HG02623 (cell line): ENCODE measurements at regions not wholly inside any gene's neighbourhood (a gene's known extent, or its start where the extent isn't known, plus 50 kb on each side); places are given as distances from the start of the nearest gene placed in this dataset.
"Not testable (repeated sequence)": the region's sequence is repeated elsewhere in the genome, so short reads cannot be mapped to it uniquely, and the experiment has no call there.

Experiments
- ATAC-seq: cut with Tn5 transposase; IDR thresholded peaks from one replicate; pipeline ENCODE4 v1.9.1; 2021; ENCODE audit warnings: moderate library complexity; ENCODE audit not compliant: unreplicated experiment

GRCh38 chr14:37888234-37888633 is 292.8 kb downstream of the TTC6 start:
- no peak for ATAC-seq

- ATAC-seq = no peak
Measured at GRCh38 chr14:37889087-37889486, 293.7 kb downstream of the TTC6 start.

DNA sequence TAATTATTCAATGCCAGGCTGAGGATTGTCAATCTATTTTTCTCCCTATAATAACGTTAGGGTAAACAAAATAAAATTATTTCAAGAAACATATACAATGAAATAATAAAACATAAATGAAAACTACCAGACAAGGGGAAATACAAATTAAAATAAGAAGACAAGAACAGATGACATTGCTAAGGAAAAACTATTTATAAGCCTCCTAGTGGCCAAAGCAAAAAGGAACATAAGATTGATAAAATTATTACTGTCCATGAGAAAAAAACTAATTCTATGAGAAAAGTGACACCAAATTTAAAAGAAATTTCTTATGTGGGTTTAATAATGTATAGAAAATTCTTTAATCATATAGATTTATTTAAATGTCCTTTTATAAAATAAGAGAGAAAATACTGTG is 294.7 kb downstream of the TTC6 start:
- ATAC-seq = no peak

GRCh38 chr14:37891500-37891899 is 296.1 kb downstream of the TTC6 start:
- not testable (repeated sequence) for ATAC-seq

DNA sequence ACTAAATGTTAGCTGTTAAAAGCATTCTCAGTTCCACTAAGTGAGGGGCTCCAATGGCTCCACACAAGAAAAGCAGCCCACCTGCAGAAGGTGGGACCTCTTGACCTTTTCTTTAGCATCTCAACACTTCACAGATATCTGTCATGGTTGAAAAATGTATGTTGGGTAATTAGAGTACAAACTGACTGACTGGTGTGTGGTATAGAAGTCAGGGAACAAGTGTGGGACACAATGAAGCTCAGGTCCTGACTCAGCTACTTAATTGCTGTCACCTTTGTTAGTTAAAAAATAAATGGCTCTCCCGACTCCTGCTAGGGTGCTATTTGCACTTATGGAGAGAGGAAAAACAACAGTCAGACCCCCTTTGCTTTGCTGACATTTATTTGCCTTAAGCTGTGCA is 299.0 kb downstream of the TTC6 start:
- ATAC-seq = no peak

DNA sequence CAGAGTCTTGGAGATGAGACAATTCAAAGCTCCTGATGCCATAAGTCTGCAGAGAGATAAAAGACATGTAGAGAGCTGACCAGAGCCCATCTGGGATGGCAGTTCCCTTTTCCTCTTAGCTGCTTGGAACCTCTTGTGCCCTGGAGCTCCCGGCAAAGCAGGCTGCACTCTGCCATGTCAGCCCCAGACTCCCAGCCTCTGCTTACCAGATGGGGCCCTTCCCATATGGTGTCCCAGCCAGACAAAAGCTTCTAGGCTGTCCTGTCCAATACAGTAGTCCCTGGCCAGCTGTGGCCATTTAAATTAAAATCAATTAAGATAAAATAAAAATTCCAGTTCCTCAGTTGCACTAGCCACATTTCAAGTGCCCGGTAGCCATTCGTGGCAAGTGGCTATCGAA is 303.9 kb downstream of the TTC6 start:
- ATAC-seq = no peak

GRCh38 chr14:37900561-37900960 is 305.1 kb downstream of the TTC6 start:
- ATAC-seq = no peak

GRCh38 chr14:37901978-37902377 is 305.7 kb upstream of the SSTR1 start:
- no peak for ATAC-seq

- no peak for ATAC-seq
Measured at GRCh38 chr14:37903343-37904191, 304.1 kb upstream of the SSTR1 start.

DNA sequence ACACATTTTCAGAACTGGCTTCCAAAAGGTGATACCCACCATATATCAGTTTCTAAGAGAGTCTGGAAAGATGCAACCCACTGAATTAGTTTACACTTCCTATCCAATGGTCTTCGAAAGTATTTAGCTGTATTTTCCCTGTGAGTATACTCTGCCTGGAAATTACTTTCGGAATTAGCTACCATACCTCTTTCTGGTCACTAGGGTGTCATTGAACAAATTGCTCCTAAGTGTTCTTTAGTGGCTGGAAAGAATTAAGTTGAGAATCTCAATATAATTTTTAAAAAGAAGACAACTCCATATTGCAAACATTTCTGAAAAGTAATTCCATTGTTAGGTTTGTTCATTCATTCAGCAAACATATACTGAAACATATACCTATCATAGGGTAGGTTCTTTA is 283.1 kb upstream of the SSTR1 start:
- no peak for ATAC-seq

GRCh38 chr14:37932008-37932407 is 275.7 kb upstream of the SSTR1 start:
- ATAC-seq = no peak

DNA sequence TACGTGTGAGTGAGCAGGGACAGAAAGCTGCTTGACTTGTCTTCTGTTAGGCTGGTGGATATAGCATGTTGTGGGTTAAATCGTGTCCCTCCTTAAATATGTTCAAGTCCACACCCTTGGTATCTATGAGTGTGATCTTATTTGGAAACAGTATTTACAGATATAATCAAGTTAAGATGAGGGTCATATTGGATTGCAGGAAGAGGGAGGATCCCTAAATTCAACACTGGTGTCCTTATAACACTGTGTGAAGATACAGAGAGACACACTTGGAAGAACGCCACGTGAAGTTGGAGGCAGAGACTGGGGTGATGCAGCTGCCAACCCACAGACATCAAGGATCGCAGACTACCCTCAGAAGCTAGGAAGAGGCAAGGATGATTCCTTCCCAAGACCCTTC is 275.2 kb upstream of the SSTR1 start:
- no peak for ATAC-seq

- ATAC-seq = no peak
Measured at GRCh38 chr14:37936971-37937370, 270.7 kb upstream of the SSTR1 start.

GRCh38 chr14:37939442-37940028 is 268.2 kb upstream of the SSTR1 start:
- ATAC-seq = no peak

DNA sequence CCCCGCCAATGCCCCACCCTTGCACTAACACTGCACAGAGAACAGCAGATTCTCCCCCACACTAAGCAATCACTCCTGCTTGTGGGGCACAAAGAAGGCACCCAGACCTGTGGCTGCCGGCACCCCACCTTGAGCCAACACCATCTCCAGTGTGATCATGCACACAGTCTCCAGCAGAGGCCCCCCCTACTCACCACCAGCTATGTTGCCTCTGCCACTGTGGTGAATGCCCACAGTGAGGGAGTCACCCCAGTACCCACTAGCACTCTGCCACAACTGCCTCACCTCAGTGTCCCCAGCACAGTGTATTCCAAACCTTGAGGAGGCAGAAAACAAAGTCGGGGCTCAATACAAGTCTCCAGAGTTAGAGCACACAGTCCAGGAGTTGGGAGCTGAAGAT is 261.7 kb upstream of the SSTR1 start:
- ATAC-seq = no peak

DNA sequence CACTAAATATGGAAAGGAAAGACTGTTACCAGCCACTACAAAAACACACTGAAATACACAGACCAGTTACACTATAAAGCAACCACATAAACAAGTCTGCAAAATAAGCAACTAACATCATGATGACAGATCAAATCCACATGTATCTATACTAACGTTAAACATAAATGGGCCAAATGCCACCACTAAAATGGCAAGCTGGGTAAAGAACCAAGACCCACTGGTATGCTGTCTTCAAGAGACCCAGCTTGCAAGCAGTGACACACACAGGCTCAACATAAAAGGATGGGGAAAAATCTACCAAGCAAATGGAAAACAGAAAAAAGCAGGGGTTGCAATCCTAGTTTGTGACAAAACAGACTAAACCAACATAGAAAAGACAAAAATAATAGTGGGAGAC is 260.9 kb upstream of the SSTR1 start:
- no peak for ATAC-seq

- no peak for ATAC-seq
Measured at GRCh38 chr14:37948266-37948665, 259.4 kb upstream of the SSTR1 start.

DNA sequence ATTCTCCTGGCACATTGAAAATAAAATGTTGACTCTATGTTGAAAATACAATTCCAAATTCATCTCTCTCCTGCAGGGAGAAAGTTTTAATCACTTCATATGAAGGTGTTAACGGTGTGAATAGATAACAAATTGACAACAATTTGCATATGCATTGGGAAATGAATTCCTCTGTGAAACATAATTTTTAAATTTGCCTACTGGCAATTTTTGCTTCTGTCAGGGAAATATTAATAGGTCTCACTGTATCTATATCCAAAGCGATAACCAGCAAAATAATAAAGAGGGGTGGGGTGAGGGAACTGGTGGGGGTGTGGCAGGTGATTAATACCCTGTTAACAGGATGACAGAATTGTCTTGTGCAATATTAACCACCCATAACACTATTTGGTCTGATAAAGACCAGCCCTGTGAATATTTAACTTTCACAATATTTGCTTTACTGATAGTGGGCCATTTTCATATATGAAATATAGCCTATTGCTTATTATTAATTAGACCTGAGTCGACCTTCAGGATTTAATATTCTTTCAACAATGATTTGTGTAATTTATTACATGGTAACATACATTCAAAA is 239.0 kb upstream of the SSTR1 start:
- ATAC-seq = no peak

DNA sequence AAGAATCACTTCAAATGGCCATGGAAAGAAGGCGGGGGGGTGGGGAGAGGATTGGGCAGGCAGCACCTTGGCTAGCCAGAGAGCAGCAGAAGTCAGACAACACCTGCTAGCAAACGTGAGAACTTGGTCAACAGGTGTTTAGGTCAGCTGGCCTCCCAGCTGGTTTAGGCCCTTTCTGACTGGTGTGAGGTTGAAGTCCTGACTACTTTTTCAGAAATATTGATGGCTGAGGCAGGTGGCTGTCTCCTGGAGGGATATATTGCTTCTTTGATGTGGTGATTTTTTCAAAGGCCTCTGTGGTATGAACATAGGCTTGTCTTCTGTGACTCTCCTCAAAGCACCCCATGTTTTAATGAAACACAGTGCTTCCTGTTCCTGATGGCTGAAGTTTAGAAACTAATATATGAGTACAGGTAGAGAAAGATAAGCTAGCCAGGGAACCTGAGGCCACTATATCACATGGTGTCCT is 238.2 kb upstream of the SSTR1 start:
- ATAC-seq = no peak

DNA sequence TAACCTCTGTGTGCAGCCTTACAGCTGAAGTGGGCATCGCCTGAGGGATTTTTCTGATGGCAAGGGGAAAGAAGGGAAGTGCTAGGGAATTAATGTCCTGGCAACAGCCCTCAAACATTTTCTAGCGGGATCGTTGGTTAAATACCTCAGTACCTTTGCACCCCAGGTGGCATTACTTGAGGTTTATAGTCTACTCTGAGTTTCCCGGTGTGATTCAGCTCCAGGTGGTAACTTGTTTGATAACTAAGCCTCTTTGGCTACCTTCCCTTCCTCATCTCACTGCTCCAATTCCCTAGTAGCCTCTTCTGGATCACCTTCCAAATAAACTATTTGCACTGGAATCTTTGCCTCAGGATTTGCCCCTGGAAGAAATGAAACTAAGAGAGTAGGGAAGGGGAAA is 237.0 kb upstream of the SSTR1 start:
- no peak for ATAC-seq

- no peak for ATAC-seq
Measured at GRCh38 chr14:37972941-37973887, 234.5 kb upstream of the SSTR1 start.
